ENCODE measurements at regions not wholly inside any gene's neighbourhood (a gene's known extent, or its start where the extent isn't known, plus 50 kb on each side); places are given as distances from the start of the nearest gene placed in this dataset.

- no peak for DNase-seq (ENCODE audit: low spot score)
- TF ChIP-seq, protein P1, sequence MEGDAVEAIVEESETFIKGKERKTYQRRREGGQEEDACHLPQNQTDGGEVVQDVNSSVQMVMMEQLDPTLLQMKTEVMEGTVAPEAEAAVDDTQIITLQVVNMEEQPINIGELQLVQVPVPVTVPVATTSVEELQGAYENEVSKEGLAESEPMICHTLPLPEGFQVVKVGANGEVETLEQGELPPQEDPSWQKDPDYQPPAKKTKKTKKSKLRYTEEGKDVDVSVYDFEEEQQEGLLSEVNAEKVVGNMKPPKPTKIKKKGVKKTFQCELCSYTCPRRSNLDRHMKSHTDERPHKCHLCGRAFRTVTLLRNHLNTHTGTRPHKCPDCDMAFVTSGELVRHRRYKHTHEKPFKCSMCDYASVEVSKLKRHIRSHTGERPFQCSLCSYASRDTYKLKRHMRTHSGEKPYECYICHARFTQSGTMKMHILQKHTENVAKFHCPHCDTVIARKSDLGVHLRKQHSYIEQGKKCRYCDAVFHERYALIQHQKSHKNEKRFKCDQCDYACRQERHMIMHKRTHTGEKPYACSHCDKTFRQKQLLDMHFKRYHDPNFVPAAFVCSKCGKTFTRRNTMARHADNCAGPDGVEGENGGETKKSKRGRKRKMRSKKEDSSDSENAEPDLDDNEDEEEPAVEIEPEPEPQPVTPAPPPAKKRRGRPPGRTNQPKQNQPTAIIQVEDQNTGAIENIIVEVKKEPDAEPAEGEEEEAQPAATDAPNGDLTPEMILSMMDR (IDR thresholded peaks at IDR 0.05; ENCODE audit: extremely low read depth, missing control alignments): no peak
Measured at GRCh38 chr13:26899202-26899601, 138.6 kb upstream of the GPR12 start.

GRCh38 chr13:26897706-26898550 is 137.3 kb upstream of the GPR12 start:
- TF ChIP-seq, protein P1 (IDR thresholded peaks at IDR 0.05; ENCODE audit: extremely low read depth, missing control alignments): no peak
- DNase-seq (ENCODE audit: low spot score): no peak

GRCh38 chr13:26896986-26897668 is 136.5 kb upstream of the GPR12 start:
- DNase-seq (ENCODE audit: low spot score): no peak
- TF ChIP-seq, protein P1 (IDR thresholded peaks at IDR 0.05; ENCODE audit: extremely low read depth, missing control alignments): no peak

DNA sequence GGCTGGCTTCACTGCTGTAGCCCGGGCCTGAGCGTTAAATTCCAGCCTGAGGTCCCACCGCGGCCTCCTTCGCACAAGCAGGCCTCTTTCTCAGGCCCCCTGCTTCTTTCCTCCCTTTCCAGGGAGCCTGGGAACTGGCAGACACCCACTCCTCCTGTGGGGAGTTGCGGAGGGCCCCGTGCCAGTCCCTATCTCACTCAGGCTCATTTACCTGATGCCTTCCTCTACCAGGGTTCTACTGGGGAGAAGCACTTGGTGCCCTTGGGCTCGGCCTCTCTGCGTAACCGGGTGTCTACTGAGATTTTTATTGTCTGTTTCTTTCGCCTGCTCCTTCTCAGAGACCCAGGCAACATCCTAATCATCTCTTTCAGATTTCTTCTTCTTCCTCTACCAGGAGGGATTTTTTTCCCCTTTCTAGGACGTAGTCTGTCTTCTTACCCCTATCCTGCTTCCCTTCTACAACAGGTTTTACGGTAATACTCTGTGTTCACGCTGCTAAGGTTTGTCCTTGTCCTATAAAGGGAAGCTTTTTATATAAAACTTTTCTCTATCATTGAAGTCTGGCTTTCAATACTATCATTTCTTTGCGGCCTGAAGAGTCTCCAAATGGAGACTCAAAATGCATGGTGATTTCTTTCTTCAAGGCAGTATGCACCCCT is 135.4 kb upstream of the GPR12 start:
- TF ChIP-seq, protein P1 (IDR thresholded peaks at IDR 0.05; ENCODE audit: extremely low read depth, missing control alignments): no peak
- DNase-seq (ENCODE audit: low spot score): no peak

GRCh38 chr13:26895081-26895807 is 134.7 kb upstream of the GPR12 start:
- no peak for DNase-seq (ENCODE audit: low spot score)
- TF ChIP-seq, protein P1 (IDR thresholded peaks at IDR 0.05; ENCODE audit: extremely low read depth, missing control alignments): no peak

DNA sequence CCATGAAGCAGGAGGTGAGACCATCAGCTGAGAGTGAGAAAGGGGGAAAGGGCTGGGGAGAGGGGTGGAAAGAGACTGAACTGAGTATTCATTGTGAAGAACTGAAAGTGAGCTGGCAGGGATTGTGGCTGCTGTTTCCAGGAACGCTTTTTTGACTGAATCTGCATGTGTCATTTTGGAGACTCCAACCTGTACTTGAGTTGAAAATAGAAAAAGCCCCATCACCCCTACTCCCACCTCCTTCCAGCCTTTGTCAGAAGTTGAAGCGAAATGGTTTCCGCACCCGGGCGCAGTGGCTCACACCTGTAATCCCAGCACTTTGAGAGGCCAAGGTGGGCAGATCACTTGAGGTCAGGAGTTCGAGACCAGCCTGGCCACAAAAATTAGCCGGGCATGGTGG is 128.0 kb upstream of the GPR12 start:
- TF ChIP-seq, protein P1 (IDR thresholded peaks at IDR 0.05; ENCODE audit: extremely low read depth, missing control alignments): no peak
- DNase-seq (ENCODE audit: low spot score): no peak

Measured in GM20000 (cell line).